ENCODE measurements at regions not wholly inside any gene's neighbourhood (a gene's known extent, or its start where the extent isn't known, plus 50 kb on each side); places are given as distances from the start of the nearest gene placed in this dataset.

DNA sequence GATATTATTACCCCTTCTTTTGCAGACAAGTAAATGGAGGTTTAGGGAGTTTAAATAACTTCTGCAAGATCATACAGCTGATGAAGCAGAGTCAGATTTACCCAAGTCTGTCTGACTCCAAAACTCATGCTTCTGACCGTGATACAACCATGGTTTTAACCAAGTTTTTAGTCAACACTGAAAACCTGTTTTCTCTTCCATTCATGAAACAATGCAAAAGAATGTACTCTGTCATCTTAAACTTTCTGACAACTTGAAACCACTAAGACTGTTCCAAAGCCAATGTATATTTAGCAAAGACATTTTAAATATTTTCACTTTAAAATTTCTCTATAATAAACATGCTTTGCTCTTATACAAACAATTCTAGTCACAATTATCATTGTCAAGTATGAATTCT lies 77.0 kb upstream of the RBMS3 start:
- no peak for DNase-seq

DNA sequence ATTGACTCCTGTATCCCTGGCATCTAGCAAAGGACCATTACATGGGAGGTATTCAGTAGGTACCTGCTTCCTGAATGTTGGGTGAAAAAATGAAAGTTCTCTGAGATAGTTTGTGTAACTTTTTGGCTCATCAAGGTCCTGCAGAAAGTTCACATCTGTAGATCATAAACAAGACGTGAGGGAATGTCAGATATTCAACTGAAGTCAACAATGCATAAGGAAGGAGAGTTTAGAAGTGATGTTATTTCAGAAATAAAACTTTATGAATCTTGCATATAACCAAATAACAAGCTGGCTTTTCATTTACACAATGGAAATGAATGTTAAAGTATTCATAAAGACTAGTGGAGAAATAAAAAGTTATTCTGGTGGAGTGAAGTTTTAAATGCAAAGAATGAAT lies 73.4 kb upstream of the RBMS3 start:
- no peak for DNase-seq

DNA sequence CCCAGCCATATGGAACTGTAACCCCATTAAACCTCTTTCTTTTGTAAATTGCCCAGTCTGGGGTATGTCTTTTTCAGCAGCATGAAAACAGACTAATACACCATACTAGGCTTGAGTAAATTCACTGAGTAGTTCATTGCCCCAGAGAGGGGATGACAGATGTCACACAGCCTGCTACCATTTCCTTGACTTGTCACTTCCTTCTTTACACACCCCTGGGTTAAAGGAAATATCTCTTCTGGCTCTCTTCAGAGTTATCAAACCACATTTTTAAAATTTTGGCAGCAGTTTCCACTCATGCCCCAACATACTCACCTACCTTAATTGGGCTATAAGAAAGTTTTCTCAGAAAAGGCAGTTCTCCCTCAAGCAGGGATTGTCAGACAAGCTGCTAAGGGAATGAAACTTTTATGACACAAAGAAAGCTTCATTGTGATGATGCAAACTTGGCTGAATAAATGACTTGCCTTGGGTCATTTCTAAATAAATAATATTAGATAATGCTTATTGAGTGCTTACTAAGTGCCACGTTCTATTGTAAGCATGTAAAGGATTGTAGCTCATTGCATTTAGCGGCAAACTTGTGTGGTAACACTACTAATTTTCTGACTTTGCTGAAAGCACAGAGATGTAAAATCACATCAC lies 68.0 kb upstream of the RBMS3 start:
- DNase-seq: no peak

DNA sequence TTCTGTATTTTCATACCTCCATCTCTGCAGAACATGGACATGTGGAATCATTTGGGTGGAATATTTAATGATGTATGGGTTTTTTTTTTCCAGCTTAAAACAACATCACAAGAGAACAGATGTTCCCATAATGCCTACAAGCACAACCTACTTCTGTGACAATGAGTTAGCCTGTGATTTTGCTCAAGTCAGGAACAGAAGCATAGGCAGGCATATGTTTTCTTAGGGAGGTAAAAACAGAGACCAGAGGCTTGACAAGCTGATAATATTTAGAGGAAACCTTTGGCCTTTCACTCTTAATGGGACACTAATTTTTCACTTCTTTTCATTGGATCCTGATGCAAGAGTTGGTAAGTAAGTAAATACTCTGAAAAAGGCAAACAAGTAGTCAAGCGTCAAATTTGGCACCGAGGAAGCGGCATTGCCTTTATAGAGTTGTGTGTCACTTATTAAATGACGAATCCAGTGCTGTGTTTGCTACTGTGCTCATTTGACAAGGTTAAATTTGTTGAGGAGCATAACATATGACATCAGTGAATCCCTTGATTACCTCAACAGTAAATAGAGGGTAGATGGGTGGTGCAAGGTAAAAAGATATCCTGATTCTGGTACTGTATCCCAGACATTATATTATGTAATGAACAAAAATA lies 66.7 kb upstream of the RBMS3 start:
- no peak for DNase-seq

DNA sequence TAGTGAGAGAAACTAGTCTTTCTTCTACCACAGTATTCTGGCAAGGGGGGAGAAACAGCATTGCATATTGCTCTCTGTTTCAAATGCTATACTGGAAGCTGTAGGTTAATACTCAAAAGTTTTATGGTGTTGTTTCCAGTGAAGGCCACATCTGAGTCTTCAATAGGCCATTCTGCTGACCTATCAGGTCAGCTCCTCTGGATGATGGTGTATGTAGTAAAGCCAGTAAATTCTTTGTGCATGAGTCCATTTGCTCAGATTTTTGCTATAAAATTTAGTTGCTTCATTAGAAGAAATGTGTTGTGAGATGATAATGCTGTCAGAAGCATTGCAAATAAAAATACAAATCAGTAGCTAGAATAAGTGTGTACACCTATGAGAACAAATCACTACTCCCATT lies 64.9 kb upstream of the RBMS3 start:
- DNase-seq: no peak

DNA sequence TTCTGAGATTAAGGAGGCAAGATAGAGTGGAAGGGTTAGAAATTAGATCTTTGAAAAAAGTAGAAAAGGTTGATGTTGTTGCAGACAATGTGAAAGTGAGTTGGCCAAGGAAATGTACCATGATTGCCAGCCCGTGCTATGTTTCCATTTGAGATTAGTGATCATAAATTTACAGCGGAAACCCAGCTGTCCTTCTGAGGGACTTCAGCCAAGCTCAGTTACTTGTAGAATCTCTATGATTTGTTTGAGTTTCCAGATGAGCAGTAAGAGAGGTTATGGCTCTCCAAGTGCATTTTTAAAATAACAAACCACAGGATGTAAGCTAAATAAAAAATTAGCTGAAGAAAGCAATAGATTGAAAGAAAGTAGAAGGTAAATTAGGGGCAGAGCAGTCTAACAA lies 54.2 kb upstream of the RBMS3 start:
- no peak for DNase-seq

DNA sequence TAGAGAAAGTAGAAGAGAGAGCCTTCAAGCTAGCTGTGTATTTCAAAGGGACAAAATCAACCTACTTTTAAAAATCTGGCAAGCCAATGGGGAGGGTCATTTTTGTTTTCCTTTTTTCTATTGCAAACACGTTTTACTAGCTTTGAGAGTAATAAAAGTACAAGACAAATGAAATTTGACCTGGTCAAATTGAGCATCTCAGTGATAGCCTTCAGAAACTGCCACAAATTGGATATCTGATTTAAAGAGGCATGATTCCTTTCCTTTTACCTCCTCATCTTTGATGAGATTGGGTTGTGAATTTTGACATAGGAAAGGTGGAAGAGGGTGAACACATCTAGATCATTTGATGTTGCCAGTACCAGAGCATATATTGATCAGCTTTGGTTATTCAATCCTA lies 53.6 kb upstream of the RBMS3 start:
- DNase-seq: no peak
